DMS53 treated with DMSO at 0.1 percent for 48 hours (cell line): ENCODE measurements at regions not wholly inside any gene's neighbourhood (a gene's known extent, or its start where the extent isn't known, plus 50 kb on each side); places are given as distances from the start of the nearest gene placed in this dataset.
"Not testable (repeated sequence)": the region's sequence is repeated elsewhere in the genome, so short reads cannot be mapped to it uniquely, and the experiment has no call there.

Experiments
- DNase-seq: peaks from one replicate; lab custom pipeline; 2025; ENCODE audit not compliant: unreplicated experiment; lab: John Stamatoyannopoulos, UW

GRCh38 chr5:122209601-122210000, 80.3 kb downstream of the ZNF474 start:
- DNase-seq: not testable (repeated sequence)

DNA sequence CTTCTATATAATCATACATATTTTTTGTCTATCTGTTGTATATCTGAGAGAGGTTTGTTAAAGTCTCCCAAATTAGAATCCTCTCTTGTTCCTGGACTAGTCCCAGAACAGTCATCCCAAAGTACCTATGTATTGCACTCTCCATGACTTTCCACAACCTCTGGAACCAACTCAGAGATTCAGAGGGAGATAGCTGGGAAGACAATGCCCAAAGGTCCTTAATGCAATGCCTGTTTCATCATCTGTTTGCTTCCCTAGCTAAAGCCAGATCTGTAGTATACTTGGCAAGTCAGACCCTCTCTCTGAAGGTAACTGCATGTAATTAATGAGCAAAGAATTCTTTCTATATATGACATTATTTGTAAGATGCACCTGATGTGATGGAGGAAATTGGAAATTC, 89.4 kb downstream of the ZNF474 start:
- DNase-seq: no peak

GRCh38 chr5:122219436-122220166, 90.3 kb downstream of the ZNF474 start:
- no peak for DNase-seq

DNA sequence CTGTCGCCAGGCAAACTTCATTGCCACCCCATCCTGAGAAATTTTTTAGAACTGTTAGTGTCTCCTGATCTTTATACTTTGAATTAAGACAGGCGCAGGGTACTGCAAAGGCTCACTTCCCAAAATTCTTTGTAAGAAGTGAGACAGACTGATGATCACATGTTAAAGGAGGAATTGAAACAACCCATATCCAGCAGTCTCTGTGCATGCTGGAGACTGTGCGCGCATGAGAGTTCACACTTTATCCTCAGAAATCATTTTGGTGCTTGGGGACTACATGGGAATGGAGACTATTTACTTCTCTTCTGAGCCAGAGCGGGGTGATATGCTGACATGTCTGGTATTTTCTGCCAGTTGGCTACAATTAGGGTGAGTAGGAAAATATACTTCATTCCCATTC, 91.2 kb downstream of the ZNF474 start:
- no peak for DNase-seq

DNA sequence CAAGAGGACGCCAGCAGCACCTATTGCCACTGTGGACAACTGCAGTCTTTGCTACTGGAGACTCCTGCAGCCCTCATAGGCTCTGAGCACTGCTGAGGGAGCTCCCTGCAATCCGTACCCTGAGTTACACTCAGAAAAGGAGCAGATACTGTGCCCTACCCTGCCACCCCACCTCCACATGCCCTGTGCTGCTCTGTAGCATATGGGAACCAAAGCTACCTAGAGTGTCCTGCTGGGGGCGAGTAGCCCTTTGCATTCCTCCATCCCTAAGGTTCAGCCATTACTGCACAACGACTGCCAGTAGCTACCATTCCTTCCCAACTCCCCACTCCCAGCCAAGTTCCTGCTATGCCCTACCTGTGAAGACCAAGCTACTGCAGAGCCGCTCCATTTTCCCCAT, 90.2 kb upstream of the SNCAIP start:
- no peak for DNase-seq

- DNase-seq: no peak
Observed at GRCh38 chr5:122222580-122222979, 89.5 kb upstream of the SNCAIP start.

GRCh38 chr5:122228728-122229392, 83.2 kb upstream of the SNCAIP start:
- no peak for DNase-seq

GRCh38 chr5:122229551-122229950, 82.5 kb upstream of the SNCAIP start:
- DNase-seq: no peak

- DNase-seq: no peak
Observed at GRCh38 chr5:122236270-122237040, 75.6 kb upstream of the SNCAIP start.

- DNase-seq: no peak
Observed at GRCh38 chr5:122237906-122238305, 74.1 kb upstream of the SNCAIP start.

- DNase-seq: peak; percentile 32
Observed at GRCh38 chr5:122252319-122252718, 59.7 kb upstream of the SNCAIP start.

GRCh38 chr5:122253794-122254193, 58.2 kb upstream of the SNCAIP start:
- no peak for DNase-seq

DNA sequence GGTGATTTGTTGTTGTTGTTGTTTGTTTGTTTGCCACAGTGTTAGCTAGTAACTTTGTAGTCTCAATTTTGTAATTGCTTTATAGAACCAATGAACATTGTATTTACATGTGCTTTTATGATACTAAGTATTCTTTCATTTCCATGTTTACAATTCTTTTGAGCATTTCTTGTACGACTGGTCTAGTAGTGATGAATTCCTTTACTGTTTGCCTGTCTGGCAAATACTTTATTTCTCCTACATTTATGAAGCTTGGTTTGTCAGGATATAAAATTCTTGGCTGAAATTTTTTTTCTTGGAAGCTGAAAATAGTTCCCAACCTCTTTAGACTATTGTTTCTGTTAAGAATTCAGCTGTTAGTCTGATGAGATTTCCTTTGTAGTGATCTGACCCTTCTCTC, 55.6 kb upstream of the SNCAIP start:
- no peak for DNase-seq

DNA sequence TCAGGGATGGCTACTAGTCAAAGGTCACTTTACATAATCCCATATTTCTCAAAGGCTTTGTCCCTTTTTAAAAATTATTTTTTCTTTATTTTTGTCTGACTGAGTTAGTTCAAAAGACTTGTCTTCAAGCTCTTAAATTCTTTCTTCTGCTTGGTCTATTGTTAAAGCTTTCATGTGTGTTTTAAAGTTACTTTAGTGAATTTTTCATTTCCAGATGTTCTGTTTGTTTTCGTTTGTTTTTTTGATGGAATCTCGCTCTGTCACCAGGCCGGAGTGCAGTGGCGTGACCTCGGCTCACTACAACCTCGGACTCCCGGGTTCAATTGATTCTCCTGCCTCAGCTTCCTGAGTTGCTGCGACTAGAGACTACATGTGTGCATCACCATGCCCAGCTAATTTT, 55.0 kb upstream of the SNCAIP start:
- no peak for DNase-seq

DNA sequence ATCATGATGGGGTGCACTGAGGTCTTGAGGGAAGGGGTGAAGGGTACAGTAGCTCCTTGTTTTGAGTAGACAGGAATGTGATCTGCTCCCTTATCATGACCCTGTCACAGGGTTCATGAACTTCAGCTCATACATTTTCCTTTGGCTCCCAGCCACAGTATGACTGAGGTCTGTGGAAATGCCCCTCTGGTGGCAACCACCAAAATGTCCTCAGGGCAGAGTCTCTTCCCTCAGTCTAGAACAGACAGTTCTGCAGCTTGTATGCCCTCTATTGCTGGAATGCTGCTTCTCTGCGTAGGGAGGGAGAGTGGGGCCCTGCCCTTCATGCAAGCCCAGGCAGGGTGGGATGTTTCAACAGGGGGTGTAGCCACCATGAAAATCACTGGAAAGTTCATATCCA, 53.8 kb upstream of the SNCAIP start:
- no peak for DNase-seq

DNA sequence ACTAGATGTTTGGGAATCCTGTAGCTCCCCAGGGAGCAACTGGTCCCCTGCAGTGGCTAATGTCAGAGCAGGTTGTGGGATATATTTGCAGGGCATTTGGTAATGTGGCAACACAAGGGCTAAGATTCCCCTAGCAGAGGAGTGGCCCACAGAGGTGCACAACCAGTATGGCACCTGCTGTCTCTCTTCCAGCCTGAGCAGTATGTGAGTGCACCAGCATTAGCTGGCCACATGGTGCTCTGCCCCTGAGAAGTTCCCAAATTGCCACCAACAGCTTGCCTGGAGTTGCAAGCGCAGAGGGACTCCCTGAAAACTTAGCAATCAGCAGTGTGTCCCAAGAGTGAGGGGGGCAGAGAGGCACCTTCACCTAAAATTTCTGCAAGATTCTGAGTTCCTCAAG, 53.2 kb upstream of the SNCAIP start:
- no peak for DNase-seq

DNA sequence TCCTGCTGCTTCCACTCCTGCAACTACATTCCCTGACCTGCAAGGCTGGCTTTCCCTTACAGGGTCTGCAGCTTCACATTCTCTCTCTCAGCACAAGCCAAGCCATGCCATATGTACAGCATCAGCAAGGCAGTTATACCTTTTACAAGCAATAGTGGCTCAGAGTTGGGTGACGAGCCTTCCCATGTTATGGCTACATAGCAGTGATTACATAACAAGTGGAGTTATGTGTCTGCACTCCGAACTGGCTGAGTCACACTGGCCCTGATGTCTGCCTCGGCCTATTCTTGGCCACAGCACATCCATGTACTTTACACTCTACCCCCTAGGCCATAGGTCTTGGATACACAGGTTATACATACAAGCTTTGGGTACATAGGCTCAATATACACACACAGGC, 52.0 kb upstream of the SNCAIP start:
- DNase-seq: no peak

DNA sequence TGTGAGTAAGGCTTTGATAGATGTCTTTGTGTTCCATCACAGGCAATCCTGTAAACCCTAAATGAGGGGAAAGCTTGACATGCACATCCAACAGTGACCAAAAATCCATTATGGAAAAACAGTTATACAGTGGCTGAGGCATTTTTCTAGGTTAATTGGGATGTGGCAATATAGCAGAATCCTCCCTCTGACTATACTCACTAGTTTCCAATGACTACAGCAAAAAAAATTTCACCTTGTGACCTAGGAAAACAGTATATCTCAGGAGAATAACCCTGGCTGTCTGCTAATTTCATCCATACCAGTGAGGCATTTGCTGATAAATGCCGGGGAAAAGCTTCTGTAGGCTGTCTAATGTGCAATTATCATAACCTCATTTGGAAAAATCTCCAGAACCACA, 49.9 kb upstream of the SNCAIP start:
- no peak for DNase-seq
